ENCODE measurements at regions not wholly inside any gene's neighbourhood (a gene's known extent, or its start where the extent isn't known, plus 50 kb on each side); places are given as distances from the start of the nearest gene placed in this dataset.

DNA sequence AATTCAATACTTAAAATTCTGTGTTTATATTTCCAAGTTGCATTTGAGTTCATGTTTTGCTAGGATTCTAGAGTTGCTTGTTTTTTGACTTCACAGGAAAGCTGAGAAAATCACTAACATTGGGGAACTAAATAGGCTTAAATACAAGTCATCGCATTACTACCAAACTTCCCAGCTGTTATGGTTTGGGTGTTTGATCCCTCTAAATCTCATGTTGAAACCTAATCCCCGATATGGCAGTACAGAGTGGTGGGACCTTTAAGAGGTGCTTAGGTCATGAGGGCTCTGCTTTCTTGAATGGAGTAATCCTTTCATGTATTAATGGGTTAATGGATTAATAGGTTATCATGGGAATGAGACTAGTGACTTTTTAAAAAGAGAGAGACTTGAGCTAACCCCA, 77.2 kb upstream of the ARPP21 start:
- TF ChIP-seq, protein P1, sequence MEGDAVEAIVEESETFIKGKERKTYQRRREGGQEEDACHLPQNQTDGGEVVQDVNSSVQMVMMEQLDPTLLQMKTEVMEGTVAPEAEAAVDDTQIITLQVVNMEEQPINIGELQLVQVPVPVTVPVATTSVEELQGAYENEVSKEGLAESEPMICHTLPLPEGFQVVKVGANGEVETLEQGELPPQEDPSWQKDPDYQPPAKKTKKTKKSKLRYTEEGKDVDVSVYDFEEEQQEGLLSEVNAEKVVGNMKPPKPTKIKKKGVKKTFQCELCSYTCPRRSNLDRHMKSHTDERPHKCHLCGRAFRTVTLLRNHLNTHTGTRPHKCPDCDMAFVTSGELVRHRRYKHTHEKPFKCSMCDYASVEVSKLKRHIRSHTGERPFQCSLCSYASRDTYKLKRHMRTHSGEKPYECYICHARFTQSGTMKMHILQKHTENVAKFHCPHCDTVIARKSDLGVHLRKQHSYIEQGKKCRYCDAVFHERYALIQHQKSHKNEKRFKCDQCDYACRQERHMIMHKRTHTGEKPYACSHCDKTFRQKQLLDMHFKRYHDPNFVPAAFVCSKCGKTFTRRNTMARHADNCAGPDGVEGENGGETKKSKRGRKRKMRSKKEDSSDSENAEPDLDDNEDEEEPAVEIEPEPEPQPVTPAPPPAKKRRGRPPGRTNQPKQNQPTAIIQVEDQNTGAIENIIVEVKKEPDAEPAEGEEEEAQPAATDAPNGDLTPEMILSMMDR (IDR thresholded peaks at IDR 0.05; ENCODE audit: low read depth, low read length) = no peak
- H3K4me3 ChIP-seq (replicated peaks in 1 of 2; ENCODE audit: low read depth in 2 of 2, low read length in 2 of 2) = no peak overlapping the region
- no peak for DNase-seq (ENCODE audit: low read depth in 2 of 2)

DNA sequence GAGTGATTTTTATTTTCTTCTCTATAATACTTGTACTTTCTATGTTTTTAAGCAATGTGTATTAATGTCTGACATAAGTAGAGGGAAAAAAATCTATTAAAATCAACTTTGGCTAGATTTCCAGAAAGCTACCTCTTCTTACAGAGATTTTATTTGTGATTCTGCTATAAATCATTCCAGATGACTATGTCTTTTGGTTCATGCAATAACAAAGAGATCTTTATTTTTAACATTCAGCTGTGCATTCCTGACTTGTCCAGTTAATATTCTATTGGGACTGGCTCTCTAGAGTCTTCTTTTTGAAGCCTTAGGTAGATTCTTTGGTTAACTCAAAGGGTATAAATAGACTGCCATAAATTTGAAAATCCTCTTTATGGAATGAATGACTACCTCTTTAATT, 74.3 kb upstream of the ARPP21 start:
- TF ChIP-seq, protein P1 (IDR thresholded peaks at IDR 0.05; ENCODE audit: low read depth, low read length) = no peak

More for the DNA sequence above, 74.3 kb upstream of the ARPP21 start:
- DNase-seq (ENCODE audit: low read depth in 2 of 2) = no peak
- no peak overlapping the region for H3K4me3 ChIP-seq (replicated peaks in 1 of 2; ENCODE audit: low read depth in 2 of 2, low read length in 2 of 2)
